Keratinocyte (primary cell): ENCODE measurements at regions not wholly inside any gene's neighbourhood (a gene's known extent, or its start where the extent isn't known, plus 50 kb on each side); places are given as distances from the start of the nearest gene placed in this dataset.
"Not testable (repeated sequence)": the region's sequence is repeated elsewhere in the genome, so short reads cannot be mapped to it uniquely, and the experiment has no call there.

Source experiments
- DNase-seq: peaks from one replicate; pipeline ENCODE4 v3.0.0-alpha.2; 2011; ENCODE audit warnings: low read depth, missing footprints, low spot score
- FAIRE-seq: peaks from 2 replicates; lab custom pipeline; 2011; peaks lifted over from hg19 to GRCh38; lab: Jason Lieb, UNC
- H2AFZ ChIP-seq: 2 replicates; pipeline ENCODE4 v1.6.0; 2012; ENCODE audit warnings: low read length, control low read depth, inconsistent platforms; ENCODE audit not compliant: control insufficient read depth
- H3K27ac ChIP-seq: 2 replicates; pipeline ENCODE4 v1.5.1; 2011; ENCODE audit warnings: low read length; ENCODE audit not compliant: control insufficient read depth, insufficient read depth
- H3K27me3 ChIP-seq: 3 replicates; pipeline ENCODE4 v1.6.0; 2011; ENCODE audit warnings: low read length; ENCODE audit not compliant: control insufficient read depth, insufficient read depth; ENCODE audit errors: extremely low read depth
- H3K36me3 ChIP-seq, 2 experiments: 2 replicates in 1 of 2; 3 replicates in 1 of 2; pipeline ENCODE4 v1.5.1; 2011; ENCODE audit warnings: low read length in 2 of 2, mild to moderate bottlenecking in 1 of 2; ENCODE audit not compliant: control insufficient read depth in 2 of 2, insufficient read depth in 2 of 2; ENCODE audit errors: extremely low read depth in 1 of 2
- H3K4me1 ChIP-seq: 3 replicates; pipeline ENCODE4 v1.5.1; 2011; ENCODE audit warnings: low read length; ENCODE audit not compliant: control insufficient read depth, insufficient read depth; ENCODE audit errors: extremely low read depth
- H3K4me2 ChIP-seq: 3 replicates; pipeline ENCODE4 v1.6.0; 2011; ENCODE audit warnings: low read depth, low read length; ENCODE audit not compliant: control insufficient read depth, insufficient read depth; ENCODE audit errors: extremely low read depth
- H3K4me3 ChIP-seq, 3 experiments: fragments of 200-600 bp in 1 of 3; sonication (generic) in 1 of 3; 2 replicates in 2 of 3; 3 replicates in 1 of 3; pipeline ENCODE4 v1.5.1; 2011 to 2016; ENCODE audit warnings: low read length in 3 of 3, mild to moderate bottlenecking in 3 of 3, control low read depth in 2 of 3, inconsistent platforms in 1 of 3, low read depth in 1 of 3, mixed read lengths in 1 of 3, mixed run types in 1 of 3, moderate library complexity in 1 of 3; ENCODE audit not compliant: control insufficient read depth in 2 of 3, insufficient read depth in 2 of 3; ENCODE audit errors: extremely low read depth in 1 of 3
- H3K79me2 ChIP-seq: 2 replicates; pipeline ENCODE4 v1.6.0; 2012; ENCODE audit warnings: low read length; ENCODE audit not compliant: control insufficient read depth, insufficient read depth
- H3K9ac ChIP-seq: 3 replicates; pipeline ENCODE4 v1.6.0; 2011; ENCODE audit warnings: low read length; ENCODE audit not compliant: control insufficient read depth, insufficient read depth; ENCODE audit errors: extremely low read depth
- H3K9me1 ChIP-seq: 3 replicates; pipeline ENCODE4 v1.6.0; 2011; ENCODE audit warnings: low read length; ENCODE audit not compliant: control insufficient read depth, insufficient read depth; ENCODE audit errors: extremely low read depth
- H3K9me3 ChIP-seq: 2 replicates; pipeline ENCODE4 v1.5.1; 2012; ENCODE audit warnings: low read depth, low read length; ENCODE audit not compliant: control insufficient read depth
- H4K20me1 ChIP-seq: 3 replicates; pipeline ENCODE4 v1.6.0; 2011; ENCODE audit warnings: low read length; ENCODE audit not compliant: control insufficient read depth, insufficient read depth; ENCODE audit errors: extremely low read depth
- EZH2 ChIP-seq: IDR thresholded peaks from one replicate; pipeline ENCODE4 v1.6.1; 2012; ENCODE audit warnings: inconsistent platforms, mild to moderate bottlenecking, low read length, moderate library complexity
- dilution Hi-C: fragments of 300-500 bp; cut with MboI; formaldehyde crosslinking; loops from one replicate; pipeline ENCODE4 v1.7.0; 2020; ENCODE audit warnings: low sequenced_read_pairs; ENCODE audit not compliant: extremely low pct_ligation_motif_present
- TF ChIP-seq, protein P1 (sequence below), 3 experiments: IDR thresholded peaks in 1 of 3; conservative IDR thresholded peaks in 1 of 3; optimal IDR thresholded peaks in 1 of 3; 2 replicates in 2 of 3; 3 replicates in 1 of 3; pipeline versions ENCODE3 to v1.5.1; 2011; ENCODE audit warnings: low read length in 3 of 3, mild to moderate bottlenecking in 3 of 3, moderate library complexity in 2 of 3, control low read depth in 1 of 3, inconsistent platforms in 1 of 3; ENCODE audit not compliant: insufficient read depth in 2 of 3; ENCODE audit errors: extremely low read depth in 1 of 3

DNA sequence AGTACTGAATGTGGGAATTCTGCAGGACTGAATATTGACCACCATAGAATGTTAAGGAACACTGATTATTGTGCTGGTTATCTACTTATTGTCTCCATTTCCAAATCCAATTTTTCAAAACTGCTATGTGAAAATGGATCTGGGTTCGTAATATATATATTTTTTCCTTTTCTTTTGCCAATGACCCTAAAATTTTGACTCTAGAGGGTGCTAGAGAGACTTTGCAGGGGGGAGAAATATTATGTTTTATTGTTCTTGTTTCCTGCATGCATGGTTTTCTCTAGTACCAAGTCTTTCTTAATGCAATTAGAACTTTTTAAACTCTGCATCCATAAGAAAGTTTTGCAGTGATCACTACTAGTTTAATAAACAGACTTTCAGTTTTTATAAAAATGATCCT is 1256.9 kb downstream of the BRINP3 start:
- no peaks in the 10 kb centered on the region for H3K27me3 ChIP-seq
- no peaks in the 10 kb centered on the region for H3K79me2 ChIP-seq
- no peaks in the 10 kb centered on the region for H3K9me3 ChIP-seq
- H2AFZ ChIP-seq, result no peak overlapping the region
- FAIRE-seq (no peak), DNase-seq (no peak)
- no peaks in the 10 kb centered on the region for H3K4me1 ChIP-seq
- dilution Hi-C loops, result no loop called here
- H3K36me3 ChIP-seq, result no peaks in the 10 kb centered on the region
- H3K27ac ChIP-seq, result no peak overlapping the region
- no peak overlapping the region for H3K4me2 ChIP-seq
- H3K9me1 ChIP-seq, result no peaks in the 10 kb centered on the region
- no peaks in the 10 kb centered on the region for H4K20me1 ChIP-seq
- no peak overlapping the region for H3K9ac ChIP-seq
- no peak overlapping the region for H3K4me3 ChIP-seq
- TF ChIP-seq EZH2, result no peak
- TF ChIP-seq, protein P1, sequence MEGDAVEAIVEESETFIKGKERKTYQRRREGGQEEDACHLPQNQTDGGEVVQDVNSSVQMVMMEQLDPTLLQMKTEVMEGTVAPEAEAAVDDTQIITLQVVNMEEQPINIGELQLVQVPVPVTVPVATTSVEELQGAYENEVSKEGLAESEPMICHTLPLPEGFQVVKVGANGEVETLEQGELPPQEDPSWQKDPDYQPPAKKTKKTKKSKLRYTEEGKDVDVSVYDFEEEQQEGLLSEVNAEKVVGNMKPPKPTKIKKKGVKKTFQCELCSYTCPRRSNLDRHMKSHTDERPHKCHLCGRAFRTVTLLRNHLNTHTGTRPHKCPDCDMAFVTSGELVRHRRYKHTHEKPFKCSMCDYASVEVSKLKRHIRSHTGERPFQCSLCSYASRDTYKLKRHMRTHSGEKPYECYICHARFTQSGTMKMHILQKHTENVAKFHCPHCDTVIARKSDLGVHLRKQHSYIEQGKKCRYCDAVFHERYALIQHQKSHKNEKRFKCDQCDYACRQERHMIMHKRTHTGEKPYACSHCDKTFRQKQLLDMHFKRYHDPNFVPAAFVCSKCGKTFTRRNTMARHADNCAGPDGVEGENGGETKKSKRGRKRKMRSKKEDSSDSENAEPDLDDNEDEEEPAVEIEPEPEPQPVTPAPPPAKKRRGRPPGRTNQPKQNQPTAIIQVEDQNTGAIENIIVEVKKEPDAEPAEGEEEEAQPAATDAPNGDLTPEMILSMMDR (optimal IDR thresholded peaks at IDR 0.05 in 1 of 3, IDR thresholded peaks at IDR 0.05 in 1 of 3, conservative IDR thresholded peaks at IDR 0.05 in 1 of 3; ENCODE audit: extremely low read depth in 1 of 3, insufficient read depth in 2 of 3, low read length in 3 of 3), result no peak

DNA sequence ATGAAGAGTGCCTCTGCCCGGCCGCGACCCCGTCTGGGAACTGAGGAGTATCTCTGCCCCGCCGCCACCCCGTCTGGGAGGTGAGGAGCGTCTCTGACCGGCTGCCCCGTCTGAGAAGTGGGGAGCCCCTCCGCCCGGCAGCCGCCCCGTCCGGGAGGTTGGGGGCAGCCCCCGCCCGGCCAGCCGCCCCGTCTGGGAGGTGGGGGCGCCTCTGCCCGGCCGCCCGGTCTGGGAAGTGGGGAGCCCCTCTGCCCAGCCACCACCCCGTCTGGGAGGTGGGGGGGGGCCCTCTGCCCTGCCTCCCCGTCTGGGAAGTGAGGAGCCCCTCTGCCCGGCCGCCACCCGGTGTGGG is 1251.9 kb downstream of the BRINP3 start:
- H3K4me3 ChIP-seq, H3K9me1 ChIP-seq, H2AFZ ChIP-seq, FAIRE-seq, H3K27ac ChIP-seq, H3K9me3 ChIP-seq, H3K79me2 ChIP-seq, H3K27me3 ChIP-seq, H3K36me3 ChIP-seq, DNase-seq, H4K20me1 ChIP-seq, dilution Hi-C loops, H3K4me2 ChIP-seq, H3K9ac ChIP-seq, H3K4me1 ChIP-seq: not testable (repeated sequence)

DNA sequence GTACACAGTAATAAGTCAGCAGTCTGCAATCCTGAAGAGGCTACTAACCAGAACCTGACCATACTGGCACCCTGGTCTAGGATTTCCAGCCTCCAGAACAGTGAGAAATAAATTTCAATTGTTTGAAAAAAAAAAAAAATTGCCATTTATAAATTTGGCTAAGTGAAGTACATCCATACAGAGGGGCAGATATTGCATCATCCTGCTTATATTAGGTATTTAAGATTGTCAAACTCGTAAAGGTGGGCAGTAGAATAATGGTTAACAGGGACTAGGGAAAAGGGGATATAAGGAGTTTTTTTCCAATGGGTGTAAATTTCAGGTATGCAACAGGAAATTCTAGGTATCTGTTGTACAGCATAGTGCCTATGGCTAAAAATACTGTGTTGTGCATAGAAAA is 1250.9 kb downstream of the BRINP3 start:
- no peaks in the 10 kb centered on the region for H3K79me2 ChIP-seq
- no peak for TF ChIP-seq EZH2
- TF ChIP-seq, protein P1 (optimal IDR thresholded peaks at IDR 0.05 in 1 of 3, IDR thresholded peaks at IDR 0.05 in 1 of 3, conservative IDR thresholded peaks at IDR 0.05 in 1 of 3; ENCODE audit: extremely low read depth in 1 of 3, insufficient read depth in 2 of 3, low read length in 3 of 3), result no peak
- no peak overlapping the region for H3K4me3 ChIP-seq
- DNase-seq, result no peak
- H3K9ac ChIP-seq, result no peak overlapping the region
- no peaks in the 10 kb centered on the region for H3K27me3 ChIP-seq
- no peaks in the 10 kb centered on the region for H3K4me1 ChIP-seq
- no peaks in the 10 kb centered on the region for H3K36me3 ChIP-seq
- H3K9me3 ChIP-seq, result no peaks in the 10 kb centered on the region
- H3K4me2 ChIP-seq, result no peak overlapping the region
- dilution Hi-C loops, result no loop called here
- no peak overlapping the region for H2AFZ ChIP-seq
- no peaks in the 10 kb centered on the region for H3K9me1 ChIP-seq
- no peak for FAIRE-seq
- no peak overlapping the region for H3K27ac ChIP-seq
- H4K20me1 ChIP-seq, result no peaks in the 10 kb centered on the region
